UCSD-AML1 (cell line): ENCODE measurements at regions not wholly inside any gene's neighbourhood (a gene's known extent, or its start where the extent isn't known, plus 50 kb on each side); places are given as distances from the start of the nearest gene placed in this dataset.
A peak's percentile ranks its signal among the peaks of the same experiment; 100 is the strongest.
"Not testable (repeated sequence)": the region's sequence is repeated elsewhere in the genome, so short reads cannot be mapped to it uniquely, and the experiment has no call there.

Source experiments
- DNase-seq: peaks from one replicate; lab custom pipeline; 2025; ENCODE audit not compliant: unreplicated experiment; lab: John Stamatoyannopoulos, UW

- no peak for DNase-seq
Observed at GRCh38 chr4:152197211-152197610, 338.7 kb downstream of the FBXW7 start.

- DNase-seq: no peak
Observed at GRCh38 chr4:152195888-152196287, 340.0 kb downstream of the FBXW7 start.

GRCh38 chr4:152193059-152193458, 342.8 kb downstream of the FBXW7 start:
- no peak for DNase-seq

GRCh38 chr4:152190907-152191306, 345.0 kb downstream of the FBXW7 start:
- no peak for DNase-seq

- peak; percentile 52 for DNase-seq
Observed at GRCh38 chr4:152189451-152190179, 346.3 kb downstream of the FBXW7 start.

- no peak for DNase-seq
Observed at GRCh38 chr4:152188801-152189200, 347.1 kb downstream of the FBXW7 start.

- DNase-seq: no peak
Observed at GRCh38 chr4:152187693-152188092, 348.2 kb downstream of the FBXW7 start.

GRCh38 chr4:152185786-152186550, 349.9 kb downstream of the FBXW7 start:
- DNase-seq: no peak

GRCh38 chr4:152181150-152181549, 354.7 kb downstream of the FBXW7 start:
- DNase-seq: no peak

GRCh38 chr4:152180369-152180768, 355.5 kb downstream of the FBXW7 start:
- no peak for DNase-seq

GRCh38 chr4:152177538-152177937, 358.4 kb downstream of the FBXW7 start:
- DNase-seq: not testable (repeated sequence)

GRCh38 chr4:152176627-152177214, 359.2 kb downstream of the FBXW7 start:
- no peak for DNase-seq

GRCh38 chr4:152175586-152175985, 360.3 kb downstream of the FBXW7 start:
- DNase-seq: no peak

GRCh38 chr4:152172146-152172545, 363.7 kb downstream of the FBXW7 start:
- DNase-seq: no peak

- DNase-seq: no peak
Observed at GRCh38 chr4:152171556-152171955, 364.3 kb downstream of the FBXW7 start.

GRCh38 chr4:152169683-152170082, 366.2 kb downstream of the FBXW7 start:
- no peak for DNase-seq

- no peak for DNase-seq
Observed at GRCh38 chr4:152168987-152169616, 366.8 kb downstream of the FBXW7 start.

GRCh38 chr4:152166567-152166966, 369.3 kb downstream of the FBXW7 start:
- DNase-seq: no peak

GRCh38 chr4:152165846-152166245, 370.0 kb downstream of the FBXW7 start:
- no peak for DNase-seq

GRCh38 chr4:152165146-152165545, 370.7 kb downstream of the FBXW7 start:
- no peak for DNase-seq

- DNase-seq: no peak
Observed at GRCh38 chr4:152164561-152164960, 371.3 kb downstream of the FBXW7 start.

- no peak for DNase-seq
Observed at GRCh38 chr4:152162331-152162697, 373.6 kb downstream of the FBXW7 start.
